AG20443 (cell line): ENCODE measurements at regions not wholly inside any gene's neighbourhood (a gene's known extent, or its start where the extent isn't known, plus 50 kb on each side); places are given as distances from the start of the nearest gene placed in this dataset.
A peak's percentile ranks its signal among the peaks of the same experiment; 100 is the strongest.

ENCODE experiments used
- DNase-seq: peaks from one replicate; pipeline ENCODE4 v3.0.0; 2012; ENCODE audit warnings: low spot score, mixed read lengths

GRCh38 chr13:97111756-97112155, 110.4 kb upstream of the MBNL2 start:
- DNase-seq, result no peak

GRCh38 chr13:97112446-97113152, 109.5 kb upstream of the MBNL2 start:
- DNase-seq, result no peak

GRCh38 chr13:97113231-97114001, 108.7 kb upstream of the MBNL2 start:
- DNase-seq, result peak; percentile 23

DNA sequence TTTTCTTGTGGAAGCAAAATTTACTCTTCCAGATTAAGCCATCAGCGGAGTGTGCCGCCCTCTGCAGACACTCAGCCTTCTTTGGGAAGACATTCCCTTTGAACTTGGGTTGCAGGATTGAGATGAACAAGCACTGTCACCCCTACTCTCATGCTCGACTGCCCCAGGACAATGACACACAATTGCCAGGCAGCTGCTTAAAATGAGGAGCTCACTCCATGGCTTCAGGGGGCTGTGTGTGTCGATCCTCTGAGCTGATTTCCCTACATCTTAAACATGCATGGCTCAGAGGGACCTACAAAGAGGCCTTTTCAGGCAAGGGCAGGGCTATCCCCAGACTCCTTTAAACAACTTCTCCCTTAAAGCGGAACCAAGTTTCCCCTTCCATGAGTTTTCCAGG, 107.5 kb upstream of the MBNL2 start:
- no peak for DNase-seq

DNA sequence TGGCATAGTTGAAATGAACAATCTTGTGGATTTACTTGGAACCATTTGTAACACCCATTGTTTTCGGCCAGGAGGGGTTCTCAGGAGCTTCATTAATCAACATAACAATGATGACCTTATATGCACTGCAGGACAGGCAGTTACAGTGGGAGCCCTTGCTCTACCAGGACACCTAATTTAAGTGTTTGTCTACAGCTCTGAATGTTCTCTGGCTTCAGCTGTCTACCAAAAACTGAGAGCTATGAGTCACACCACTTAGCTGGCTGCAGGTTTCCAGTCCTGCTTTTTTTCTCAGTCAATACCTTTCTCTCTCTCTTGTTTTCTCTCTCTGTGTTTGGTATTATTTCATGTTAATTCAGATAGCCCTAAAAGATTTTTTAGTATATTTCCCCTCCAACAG, 105.4 kb upstream of the MBNL2 start:
- DNase-seq, result peak; percentile 51

GRCh38 chr13:97117388-97117910, 104.7 kb upstream of the MBNL2 start:
- DNase-seq, result no peak

GRCh38 chr13:97119943-97120342, 102.2 kb upstream of the MBNL2 start:
- no peak for DNase-seq

- DNase-seq, result peak; percentile 24
Observed at GRCh38 chr13:97120346-97120745, 101.8 kb upstream of the MBNL2 start.

GRCh38 chr13:97120976-97121375, 101.2 kb upstream of the MBNL2 start:
- DNase-seq, result no peak

GRCh38 chr13:97121894-97122293, 100.2 kb upstream of the MBNL2 start:
- no peak for DNase-seq

- peak; percentile 40 for DNase-seq
Observed at GRCh38 chr13:97122381-97122996, 99.6 kb upstream of the MBNL2 start.

GRCh38 chr13:97124206-97124605, 97.9 kb upstream of the MBNL2 start:
- DNase-seq, result no peak

GRCh38 chr13:97124915-97125809, 97.0 kb upstream of the MBNL2 start:
- peak; percentile 44 for DNase-seq

- peak; percentile 43 for DNase-seq
Observed at GRCh38 chr13:97125810-97126738, 96.1 kb upstream of the MBNL2 start.

DNA sequence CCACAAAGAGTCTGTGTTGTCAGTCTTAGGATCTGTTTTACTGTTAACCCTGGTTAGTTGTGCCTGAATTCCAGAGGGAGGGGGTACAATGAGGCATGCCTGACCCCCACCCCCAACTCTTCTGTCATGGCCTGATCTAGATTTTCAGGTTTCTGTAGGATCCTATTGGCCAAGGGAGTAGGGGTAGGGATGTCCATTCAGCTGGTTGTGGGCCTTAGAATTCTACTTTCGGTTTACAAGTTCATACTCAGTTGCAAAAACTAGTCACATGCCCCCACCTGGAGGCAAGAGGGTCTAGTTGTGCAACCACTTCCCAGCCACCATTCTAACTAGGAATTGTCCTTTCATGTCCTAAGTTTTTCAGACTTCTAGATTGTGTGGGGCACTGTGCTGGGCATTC, 94.3 kb upstream of the MBNL2 start:
- DNase-seq, result no peak

DNA sequence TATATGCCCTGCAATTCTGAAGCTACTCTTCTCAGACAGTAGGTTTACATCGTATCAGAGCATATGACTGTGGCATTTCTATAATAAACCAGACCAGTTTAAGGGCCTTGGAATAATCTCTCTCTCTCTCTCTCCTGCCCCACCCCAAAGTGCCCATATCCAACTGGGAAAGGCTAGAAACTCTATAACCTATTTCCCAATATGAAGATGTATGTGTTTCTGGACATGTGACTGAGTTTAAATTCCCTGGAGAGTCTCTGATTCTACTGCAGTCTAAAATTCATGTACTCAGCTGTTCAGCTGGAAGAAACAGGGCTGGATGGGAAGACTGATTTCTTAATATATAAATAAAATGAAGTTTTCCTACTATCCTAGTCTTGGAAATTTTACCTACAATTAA, 91.9 kb upstream of the MBNL2 start:
- no peak for DNase-seq

DNA sequence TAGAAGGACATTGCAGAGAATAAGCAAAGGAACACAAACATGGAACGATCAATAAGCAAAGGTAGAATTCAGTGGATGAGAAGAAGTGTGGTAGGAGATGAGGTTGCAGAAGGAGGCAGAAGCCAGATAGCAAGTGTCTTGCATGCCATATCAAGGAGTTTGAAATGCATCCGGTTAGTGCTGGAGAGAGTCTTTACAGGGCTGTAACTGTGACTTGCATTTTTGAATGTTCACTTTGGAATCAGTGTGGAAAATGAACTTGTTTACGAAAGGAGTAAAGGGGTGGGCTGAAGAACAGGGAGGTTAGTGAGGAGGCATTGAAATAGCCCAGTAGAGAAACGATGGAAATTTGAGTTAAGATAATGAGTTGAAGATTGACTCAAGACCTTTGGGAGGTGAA, 90.7 kb upstream of the MBNL2 start:
- no peak for DNase-seq

DNA sequence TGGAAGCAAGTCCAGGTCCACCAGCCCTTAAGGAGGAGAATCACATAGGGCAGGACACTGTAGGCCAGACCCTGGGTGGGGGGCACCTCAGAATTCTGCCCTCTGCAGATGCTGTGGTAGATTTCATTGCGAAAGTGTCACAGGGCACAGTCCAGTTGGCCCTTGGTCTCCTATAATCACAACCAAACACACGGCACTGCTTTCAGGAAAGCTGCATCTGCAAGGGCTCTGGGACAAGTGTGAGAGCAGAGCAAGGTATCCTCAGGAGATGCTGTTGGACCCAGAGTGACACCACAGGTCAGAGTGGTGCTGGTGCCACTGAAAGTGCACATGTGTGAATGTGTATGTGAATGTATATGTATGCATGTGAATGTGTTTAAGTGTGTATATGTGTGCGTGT, 88.6 kb upstream of the MBNL2 start:
- DNase-seq, result no peak

- no peak for DNase-seq
Observed at GRCh38 chr13:97133955-97134354, 88.2 kb upstream of the MBNL2 start.

GRCh38 chr13:97134364-97135095, 87.6 kb upstream of the MBNL2 start:
- DNase-seq, result no peak
